ENCODE measurements at regions not wholly inside any gene's neighbourhood (a gene's known extent, or its start where the extent isn't known, plus 50 kb on each side); places are given as distances from the start of the nearest gene placed in this dataset.

GRCh38 chr13:21932578-21932977 is 261.7 kb downstream of the FGF9 start:
- H3K27ac ChIP-seq: no peak overlapping the region
- TF ChIP-seq CTCF (conservative IDR thresholded peaks at IDR 0.05): no peak

GRCh38 chr13:21932996-21933395 is 262.1 kb downstream of the FGF9 start:
- no peak for TF ChIP-seq CTCF (conservative IDR thresholded peaks at IDR 0.05)
- H3K27ac ChIP-seq: no peak overlapping the region

GRCh38 chr13:21934284-21934683 is 263.4 kb downstream of the FGF9 start:
- H3K27ac ChIP-seq: no peak overlapping the region
- no peak for TF ChIP-seq CTCF (conservative IDR thresholded peaks at IDR 0.05)

- no peak for TF ChIP-seq CTCF (conservative IDR thresholded peaks at IDR 0.05)
- no peak overlapping the region for H3K27ac ChIP-seq
These were observed 265.8 kb downstream of the FGF9 start for GRCh38 chr13:21936674-21937073.

GRCh38 chr13:21938168-21938567 is 267.3 kb downstream of the FGF9 start:
- no peak overlapping the region for H3K27ac ChIP-seq
- no peak for TF ChIP-seq CTCF (conservative IDR thresholded peaks at IDR 0.05)

- H3K27ac ChIP-seq: no peak overlapping the region
- no peak for TF ChIP-seq CTCF (conservative IDR thresholded peaks at IDR 0.05)
These were observed 267.8 kb downstream of the FGF9 start for GRCh38 chr13:21938636-21939035.

GRCh38 chr13:21942061-21942460 is 271.2 kb downstream of the FGF9 start:
- TF ChIP-seq CTCF (conservative IDR thresholded peaks at IDR 0.05): no peak
- no peak overlapping the region for H3K27ac ChIP-seq

GRCh38 chr13:21944610-21945009 is 273.7 kb downstream of the FGF9 start:
- no peak overlapping the region for H3K27ac ChIP-seq
- TF ChIP-seq CTCF (conservative IDR thresholded peaks at IDR 0.05): no peak
